GDM1 (cell line): ENCODE measurements at regions not wholly inside any gene's neighbourhood (a gene's known extent, or its start where the extent isn't known, plus 50 kb on each side); places are given as distances from the start of the nearest gene placed in this dataset.
"Not testable (repeated sequence)": the region's sequence is repeated elsewhere in the genome, so short reads cannot be mapped to it uniquely, and the experiment has no call there.

Experiments
- DNase-seq: peaks from one replicate; lab custom pipeline; 2025; lab: John Stamatoyannopoulos, UW

DNA sequence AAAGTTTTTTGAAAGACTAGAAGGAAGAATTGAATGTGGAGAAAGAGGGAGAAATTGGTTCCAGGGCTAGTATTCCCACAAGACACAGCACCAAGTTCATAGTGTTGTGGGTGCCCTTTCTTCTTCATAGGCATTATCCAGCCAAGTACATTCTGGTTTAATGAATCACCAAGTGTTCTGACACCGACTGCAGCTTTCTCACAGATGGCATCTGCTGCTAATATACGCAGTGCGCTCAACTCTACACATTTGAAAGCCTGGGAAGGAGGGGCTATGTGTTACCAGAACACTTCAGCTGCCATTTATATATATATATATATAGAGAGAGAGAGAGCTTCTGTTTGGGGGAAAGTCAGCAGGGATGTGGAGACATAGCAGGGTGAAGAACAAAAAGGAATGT lies 1168.4 kb downstream of the GATA3 start:
- DNase-seq = no peak

DNA sequence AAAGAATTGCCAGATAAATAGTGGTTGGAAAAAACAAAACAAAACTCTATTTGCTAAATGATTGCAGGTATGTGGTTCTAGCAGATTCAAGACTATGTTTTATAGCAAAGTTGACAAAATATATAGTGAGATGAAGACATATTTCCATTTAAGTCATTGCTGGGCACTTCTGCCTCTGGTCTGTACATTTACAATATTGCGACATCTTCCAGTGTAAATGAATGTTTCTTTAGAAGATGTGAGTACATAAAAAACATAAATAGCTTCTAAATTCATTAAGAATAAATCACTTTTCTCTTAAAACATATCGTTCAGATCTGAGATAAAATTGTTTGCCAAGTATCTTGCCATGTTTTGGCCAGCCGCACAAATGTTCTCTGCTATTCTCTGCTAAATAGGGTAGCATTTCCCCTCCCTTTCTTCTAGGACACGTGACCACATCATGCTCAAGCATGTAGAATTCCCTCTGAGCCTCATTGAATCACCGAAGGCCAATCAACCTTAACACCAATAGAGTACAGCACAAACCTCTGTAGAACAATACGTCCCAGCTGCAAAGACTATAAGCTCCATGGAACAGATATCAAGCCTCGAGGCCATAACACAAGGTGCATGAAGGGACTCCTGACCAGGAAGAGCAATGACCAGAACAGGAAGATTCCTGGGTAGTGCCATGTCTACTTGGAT lies 1173.3 kb downstream of the GATA3 start:
- DNase-seq = no peak

DNA sequence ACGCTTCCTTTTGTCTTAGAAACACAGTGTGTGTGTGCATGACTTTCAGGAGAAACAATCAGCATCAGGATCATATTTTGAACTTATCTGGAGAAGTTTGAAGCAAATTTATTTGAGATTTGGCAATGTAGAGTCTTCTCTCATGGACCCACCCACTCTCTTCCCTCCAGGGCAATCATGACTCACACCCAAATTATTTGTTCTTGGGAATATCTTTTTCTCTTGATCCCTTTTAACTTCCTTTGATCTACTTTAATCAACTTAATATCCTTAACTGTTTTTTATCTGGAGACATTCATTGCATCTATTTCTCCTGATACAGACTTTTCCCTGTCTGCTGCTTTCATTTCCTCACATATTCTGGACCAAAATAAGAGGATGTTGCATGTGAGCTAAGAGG lies 1174.3 kb downstream of the GATA3 start:
- no peak for DNase-seq

DNA sequence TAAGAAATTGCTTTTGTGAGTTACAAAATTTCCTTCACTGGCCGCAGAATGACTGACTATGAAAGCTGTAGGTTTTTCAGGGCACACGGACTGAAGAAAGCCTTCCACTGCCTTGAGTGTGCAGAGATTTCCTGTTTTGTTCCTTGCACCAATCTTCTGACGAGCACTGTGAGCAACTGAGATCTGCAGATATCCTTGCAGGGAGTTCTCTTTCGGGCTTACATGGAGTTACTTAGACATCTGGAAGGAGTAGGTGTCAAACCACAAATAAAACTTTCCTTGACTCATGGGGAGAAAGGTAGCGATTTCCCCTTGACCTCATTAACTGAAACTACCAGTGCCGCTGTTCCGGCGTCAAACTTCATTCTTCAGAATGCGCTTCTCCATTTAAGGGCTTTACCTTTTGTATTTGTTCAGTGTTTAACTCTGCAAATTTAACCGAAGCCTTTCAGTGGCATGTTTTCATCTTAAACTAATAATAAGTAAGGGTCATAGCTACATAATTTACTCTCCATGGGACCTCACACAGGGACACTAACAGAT lies 1175.3 kb downstream of the GATA3 start:
- no peak for DNase-seq

DNA sequence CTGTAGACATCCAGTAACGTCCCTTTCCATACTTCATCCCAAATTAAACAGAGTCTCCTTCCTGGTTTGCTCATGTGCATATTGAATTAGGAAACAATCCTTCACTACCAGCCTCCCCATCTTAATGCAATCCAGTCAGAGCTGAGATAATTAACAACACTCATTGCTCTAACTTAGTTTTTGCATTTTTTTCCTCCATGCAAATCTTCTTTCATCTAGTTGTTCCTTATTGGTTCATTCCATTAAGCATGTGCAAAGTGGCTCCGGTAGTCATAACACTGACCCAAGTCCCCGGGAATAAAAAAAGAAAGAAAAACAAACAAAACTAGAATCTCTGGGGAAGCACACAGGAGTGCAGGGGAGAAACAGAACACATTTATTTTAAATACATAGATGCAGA lies 1176.1 kb downstream of the GATA3 start:
- DNase-seq = no peak

DNA sequence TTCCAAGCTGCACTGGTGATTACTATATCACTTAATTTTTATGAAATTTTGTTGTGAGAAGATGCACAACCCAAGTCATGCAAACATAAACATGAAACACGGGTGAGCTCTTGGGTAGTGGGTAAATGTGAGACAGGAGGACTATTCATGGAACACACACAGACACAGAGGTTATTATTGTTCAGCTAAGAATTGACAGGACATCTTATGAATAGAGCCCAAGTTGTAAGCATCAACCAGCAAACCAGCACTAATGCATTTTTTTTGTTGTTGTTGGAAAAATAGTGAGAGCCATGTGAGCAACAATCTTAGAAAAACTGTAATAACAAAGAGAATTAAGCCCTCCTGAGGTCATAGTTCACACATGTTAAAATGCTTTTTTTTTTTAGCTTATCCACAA lies 1179.7 kb downstream of the GATA3 start:
- DNase-seq = no peak

- no peak for DNase-seq
Measured at GRCh38 chr10:9238041-9238440, 1183.6 kb downstream of the GATA3 start.

DNA sequence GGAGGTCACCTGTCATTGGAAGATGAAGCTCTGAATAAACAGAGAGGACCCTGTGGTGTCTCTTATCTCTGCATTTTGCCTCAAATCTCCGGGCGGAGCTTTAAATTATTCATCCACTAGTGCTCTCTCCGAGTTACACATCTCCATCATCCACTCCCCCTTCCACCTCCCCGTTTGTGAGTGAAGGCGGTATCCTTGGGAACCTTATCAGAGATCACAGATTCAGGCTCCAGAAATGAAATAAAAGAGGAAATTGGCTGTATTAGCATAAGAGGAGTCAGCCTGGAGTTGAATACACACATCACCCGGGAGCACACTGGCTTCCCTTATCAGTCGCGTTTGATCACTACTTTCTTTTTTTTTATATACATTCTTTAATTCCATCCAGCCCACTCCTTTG lies 1184.8 kb downstream of the GATA3 start:
- no peak for DNase-seq

GRCh38 chr10:9243941-9244411 lies 1189.5 kb downstream of the GATA3 start:
- DNase-seq = no peak

DNA sequence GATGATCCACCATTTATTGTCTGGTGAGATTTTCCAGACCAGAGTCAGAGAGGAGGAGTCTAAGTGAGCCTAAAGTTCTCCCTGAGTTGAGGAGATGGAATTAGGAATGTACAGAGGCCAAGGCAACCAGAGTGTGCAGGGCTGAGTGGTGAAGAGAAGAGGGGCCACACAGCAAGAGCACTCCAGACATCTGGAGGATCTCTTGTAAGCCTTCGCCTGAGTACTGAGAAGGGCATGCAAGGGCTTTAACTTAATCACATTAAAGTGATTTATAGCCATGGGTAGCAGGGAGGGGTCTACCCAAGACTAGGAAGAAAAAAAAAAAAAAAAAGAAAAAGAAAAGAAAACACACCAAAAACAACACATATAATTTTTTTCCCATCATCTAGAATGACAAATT lies 1190.4 kb downstream of the GATA3 start:
- no peak for DNase-seq

- DNase-seq = no peak
Measured at GRCh38 chr10:9253121-9253520, 1198.6 kb downstream of the GATA3 start.

DNA sequence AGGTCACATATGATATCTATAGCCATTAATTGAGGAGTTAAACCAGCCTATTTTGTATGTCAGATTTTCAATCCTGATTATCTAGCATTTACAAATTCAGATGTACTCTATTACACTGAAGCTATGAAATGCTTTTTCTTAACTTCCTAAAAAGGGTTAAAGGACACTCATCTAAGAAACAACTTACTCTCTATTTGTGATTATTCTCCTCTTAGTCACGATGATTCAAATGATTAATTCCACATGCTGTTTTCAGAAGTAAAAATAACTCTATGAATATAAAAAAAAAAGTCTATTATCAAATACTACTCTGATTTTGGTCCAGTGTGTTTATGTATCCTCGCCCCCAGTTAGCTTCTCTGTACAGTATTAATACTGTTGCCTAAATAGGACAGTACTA lies 1199.9 kb downstream of the GATA3 start:
- DNase-seq = no peak

DNA sequence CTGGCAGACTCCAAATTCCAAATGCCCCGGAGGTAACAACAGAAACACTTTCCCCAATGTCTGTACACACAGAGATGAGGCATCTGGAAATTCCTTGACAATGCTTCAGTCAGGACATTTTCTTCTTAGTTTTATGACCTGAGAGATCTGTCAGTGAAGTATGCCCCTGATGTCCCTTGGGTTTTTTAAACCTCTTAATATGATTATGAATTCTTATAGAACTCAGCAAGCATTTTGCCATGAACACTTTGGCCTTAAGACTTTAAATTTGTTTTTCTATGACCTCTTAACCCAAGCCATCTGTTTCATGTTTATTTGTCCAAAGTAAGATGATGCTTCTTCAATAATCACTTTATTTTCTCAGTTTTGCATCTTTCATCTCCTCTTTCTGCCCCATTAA lies 1206.2 kb downstream of the GATA3 start:
- DNase-seq = no peak

GRCh38 chr10:9262770-9263169 lies 1208.3 kb downstream of the GATA3 start:
- DNase-seq = no peak

GRCh38 chr10:9268176-9268575 lies 1213.7 kb downstream of the GATA3 start:
- no peak for DNase-seq

DNA sequence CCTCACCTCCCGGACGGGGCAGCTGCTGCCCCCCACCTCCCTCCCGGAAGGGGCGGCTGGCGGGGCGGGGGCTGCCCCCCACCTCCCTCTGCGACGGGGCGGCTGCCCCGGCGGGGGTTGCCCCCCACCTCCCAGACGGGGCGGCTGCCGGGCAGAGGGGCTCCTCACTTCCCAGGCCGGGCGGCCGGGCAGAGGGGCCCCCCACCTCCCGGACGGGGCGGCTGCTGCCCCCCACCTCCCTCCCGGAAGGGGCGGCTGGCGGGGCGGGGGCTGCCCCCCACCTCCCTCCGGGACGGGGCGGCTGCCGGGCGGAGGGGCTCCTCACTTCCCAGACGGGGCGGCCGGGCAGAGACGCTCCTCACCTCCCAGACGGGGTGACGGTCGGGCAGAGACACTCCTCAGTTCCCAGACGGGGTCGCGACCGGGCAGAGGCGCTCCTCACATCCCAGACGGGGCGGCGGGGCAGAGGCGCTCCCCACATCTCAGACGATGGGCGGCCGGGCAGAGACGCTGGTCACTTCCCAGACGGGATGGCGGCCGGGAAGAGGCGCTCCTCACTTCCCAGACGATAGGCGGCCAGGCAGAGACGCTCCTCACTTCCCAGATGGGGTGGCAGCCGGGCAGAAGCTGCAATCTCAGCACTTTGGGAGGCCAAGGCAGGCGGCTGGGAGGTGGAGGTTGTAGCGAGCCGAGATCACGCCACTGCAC lies 1218.8 kb downstream of the GATA3 start:
- not testable (repeated sequence) for DNase-seq

GRCh38 chr10:9274206-9274755 lies 1219.8 kb downstream of the GATA3 start:
- no peak for DNase-seq

DNA sequence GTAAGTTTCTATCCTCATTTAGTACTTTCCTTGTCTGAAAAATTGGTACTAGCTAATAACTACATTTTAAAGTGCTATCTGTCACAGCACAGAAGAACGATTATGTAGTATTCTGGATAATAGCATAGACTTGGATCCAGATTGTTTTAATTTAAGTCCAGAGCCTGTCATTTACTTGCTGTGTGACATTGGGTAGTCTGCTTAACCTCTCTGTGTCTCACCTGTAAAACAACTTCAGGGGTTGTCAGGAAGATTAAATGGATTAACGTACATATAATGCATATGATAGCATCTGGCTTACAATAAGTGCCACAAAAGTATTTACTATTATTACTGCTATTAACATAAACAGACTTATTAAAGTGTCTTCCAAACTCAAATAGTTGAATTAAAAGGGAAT lies 1221.4 kb downstream of the GATA3 start:
- DNase-seq = no peak

- DNase-seq = no peak
Measured at GRCh38 chr10:9285690-9286089, 1231.2 kb downstream of the GATA3 start.

GRCh38 chr10:9289811-9290210 lies 1235.3 kb downstream of the GATA3 start:
- no peak for DNase-seq

GRCh38 chr10:9291081-9291480 lies 1236.6 kb downstream of the GATA3 start:
- no peak for DNase-seq

DNA sequence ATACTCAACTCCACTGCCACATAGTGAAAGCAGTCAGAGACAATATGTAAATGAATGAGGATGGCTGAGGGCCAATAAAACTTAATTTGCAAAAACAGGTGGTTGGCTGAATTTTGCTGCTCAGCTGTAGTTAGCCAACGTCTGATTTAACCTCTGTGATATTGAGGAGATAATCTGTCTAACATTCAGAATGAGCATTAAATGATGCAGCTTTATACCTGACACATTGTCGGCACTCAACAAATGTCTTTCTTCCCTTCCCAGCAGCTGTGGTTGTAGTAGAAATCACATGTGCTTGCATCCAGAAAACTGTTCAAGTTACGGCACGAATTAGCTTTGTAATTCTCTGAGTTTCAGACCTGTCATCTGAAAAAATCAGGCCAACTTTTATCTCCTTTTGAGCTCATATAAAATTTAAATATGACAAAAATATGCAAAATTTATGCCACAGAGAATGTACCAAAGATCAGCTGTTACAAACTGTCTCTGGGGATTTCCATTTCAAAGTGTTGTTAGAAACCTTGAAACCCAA lies 1239.7 kb downstream of the GATA3 start:
- DNase-seq = no peak

DNA sequence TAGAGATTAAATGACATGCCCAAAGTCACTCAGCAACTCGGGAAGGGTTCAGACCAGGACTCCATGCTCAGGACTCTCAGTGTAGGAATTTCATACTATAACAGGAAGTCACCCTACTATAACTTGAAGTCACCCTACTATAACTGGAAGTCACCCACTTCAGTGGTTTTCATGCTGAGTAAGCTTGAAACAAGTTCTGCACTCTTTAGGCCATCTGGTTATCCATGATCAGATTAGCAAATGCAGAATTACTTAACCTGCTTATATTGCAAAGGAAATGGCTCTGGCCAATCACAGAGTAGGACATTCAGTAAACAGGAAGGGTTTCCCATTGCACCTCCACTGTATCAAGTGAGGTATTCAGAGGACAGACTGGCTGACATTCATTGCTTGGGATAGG lies 1240.4 kb downstream of the GATA3 start:
- DNase-seq = no peak
